ENCODE measurements at regions not wholly inside any gene's neighbourhood (a gene's known extent, or its start where the extent isn't known, plus 50 kb on each side); places are given as distances from the start of the nearest gene placed in this dataset.

DNA sequence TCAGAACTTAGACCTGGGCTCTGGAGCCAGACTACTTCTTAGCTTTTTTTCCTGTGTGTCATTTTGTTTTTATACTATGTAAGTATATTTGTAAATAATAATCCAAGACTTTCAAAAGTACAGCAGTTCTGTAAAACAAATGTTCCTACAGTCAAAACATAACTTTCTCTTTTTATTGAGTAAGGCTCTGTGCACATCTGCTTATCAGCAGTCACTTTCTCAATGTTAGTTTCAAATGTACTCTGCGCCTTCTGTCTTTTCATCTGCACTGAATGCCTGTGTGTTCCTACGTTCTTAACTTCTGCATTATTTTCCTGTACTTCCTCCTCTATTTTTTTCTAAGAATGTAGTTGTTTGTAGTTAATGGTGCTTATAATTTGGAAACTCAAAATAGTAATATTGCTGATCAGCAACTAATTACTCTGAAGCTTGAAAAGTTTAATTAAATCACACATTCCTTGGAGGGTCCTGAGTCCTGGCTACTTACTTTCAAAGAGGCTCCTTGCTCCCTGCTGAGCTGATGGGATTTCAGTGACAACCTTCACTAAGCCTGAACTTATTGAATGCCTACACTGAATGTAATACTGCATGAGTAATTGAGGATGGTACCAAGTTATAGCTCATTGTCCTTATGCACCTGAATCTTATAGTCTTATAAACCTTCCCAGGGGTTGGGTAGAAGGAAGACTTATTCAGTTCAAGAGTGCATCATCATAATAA is 329.9 kb downstream of the KCNJ2 start:
- TF ChIP-seq, protein P1, sequence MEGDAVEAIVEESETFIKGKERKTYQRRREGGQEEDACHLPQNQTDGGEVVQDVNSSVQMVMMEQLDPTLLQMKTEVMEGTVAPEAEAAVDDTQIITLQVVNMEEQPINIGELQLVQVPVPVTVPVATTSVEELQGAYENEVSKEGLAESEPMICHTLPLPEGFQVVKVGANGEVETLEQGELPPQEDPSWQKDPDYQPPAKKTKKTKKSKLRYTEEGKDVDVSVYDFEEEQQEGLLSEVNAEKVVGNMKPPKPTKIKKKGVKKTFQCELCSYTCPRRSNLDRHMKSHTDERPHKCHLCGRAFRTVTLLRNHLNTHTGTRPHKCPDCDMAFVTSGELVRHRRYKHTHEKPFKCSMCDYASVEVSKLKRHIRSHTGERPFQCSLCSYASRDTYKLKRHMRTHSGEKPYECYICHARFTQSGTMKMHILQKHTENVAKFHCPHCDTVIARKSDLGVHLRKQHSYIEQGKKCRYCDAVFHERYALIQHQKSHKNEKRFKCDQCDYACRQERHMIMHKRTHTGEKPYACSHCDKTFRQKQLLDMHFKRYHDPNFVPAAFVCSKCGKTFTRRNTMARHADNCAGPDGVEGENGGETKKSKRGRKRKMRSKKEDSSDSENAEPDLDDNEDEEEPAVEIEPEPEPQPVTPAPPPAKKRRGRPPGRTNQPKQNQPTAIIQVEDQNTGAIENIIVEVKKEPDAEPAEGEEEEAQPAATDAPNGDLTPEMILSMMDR (IDR thresholded peaks at IDR 0.05; ENCODE audit: poor library complexity), result no peak
- no peak for TF ChIP-seq EZH2 (IDR thresholded peaks at IDR 0.05; ENCODE audit: borderline replicate concordance)

All from hepatocyte (in vitro differentiated cells).